Caco-2 (cell line): ENCODE measurements at regions not wholly inside any gene's neighbourhood (a gene's known extent, or its start where the extent isn't known, plus 50 kb on each side); places are given as distances from the start of the nearest gene placed in this dataset.

Experiments used
- BruUV-seq: library from RNA; stranded (reverse); fragments of 400-500 nt; replicated peaks from 2 replicates; lab custom pipeline; 2021; lab: Mats Ljungman, UMichigan
- CTCF ChIA-PET: fragments of 300-600 bp; sonication (Branson Sonifier 250); formaldehyde crosslinking; loops from one replicate; lab custom pipeline; 2022; ENCODE audit warnings: antibody characterized with exemption; lab: Charles Lee
- POLR2A ChIA-PET: fragments of 300-600 bp; sonication (Branson Sonifier 250); formaldehyde crosslinking; loops from one replicate; lab custom pipeline; 2022; ENCODE audit warnings: antibody characterized with exemption; lab: Charles Lee
- DNase-seq, 2 experiments: peaks; one replicate each; pipeline versions ENCODE4 v3.0.0 to v3.0.0-alpha.2; 2020 to 2022
- H3K27me3 ChIP-seq: replicated peaks from 2 replicates; pipeline ENCODE4 v1.6.0; 2011; ENCODE audit warnings: low read length; ENCODE audit not compliant: control insufficient read depth, insufficient read depth
- H3K36me3 ChIP-seq: 2 replicates; pipeline ENCODE4 v1.5.1; 2011; ENCODE audit warnings: low read length; ENCODE audit not compliant: control insufficient read depth, insufficient read depth
- H3K4me1 ChIP-seq: fragments of 250-450 bp; sonication (Bioruptor Pico); 2 replicates; pipeline ENCODE4 v1.5.1; 2020; ENCODE audit warnings: mild to moderate bottlenecking
- H3K4me3 ChIP-seq: 2 replicates; pipeline ENCODE4 v1.5.1; 2011; ENCODE audit warnings: low read depth, mild to moderate bottlenecking, control low read depth, low read length
- H3K9me3 ChIP-seq: fragments of 250-450 bp; sonication (Bioruptor Pico); 2 replicates; pipeline ENCODE4 v1.5.1; 2020; ENCODE audit warnings: mild to moderate bottlenecking, moderate library complexity
- H3K27ac Mint-ChIP-seq: one replicate; pipeline ENCODE4 v1.8.0; 2022; ENCODE audit warnings: mixed read lengths; ENCODE audit not compliant: unreplicated experiment
- H3K27me3 Mint-ChIP-seq: one replicate; pipeline ENCODE4 v1.8.0; 2022; ENCODE audit warnings: mixed read lengths; ENCODE audit not compliant: insufficient read depth, unreplicated experiment
- H3K36me3 Mint-ChIP-seq: one replicate; pipeline ENCODE4 v1.8.0; 2022; ENCODE audit warnings: mild to moderate bottlenecking, mixed read lengths; ENCODE audit not compliant: insufficient read depth, unreplicated experiment
- H3K4me1 Mint-ChIP-seq: one replicate; pipeline ENCODE4 v1.8.0; 2022; ENCODE audit warnings: low read depth, mixed read lengths; ENCODE audit not compliant: unreplicated experiment
- H3K4me3 Mint-ChIP-seq: one replicate; pipeline ENCODE4 v1.8.0; 2022; ENCODE audit warnings: mild to moderate bottlenecking, moderate library complexity, mixed read lengths; ENCODE audit not compliant: unreplicated experiment
- H3K9me3 Mint-ChIP-seq: one replicate; pipeline ENCODE4 v1.8.0; 2022; ENCODE audit warnings: mixed read lengths; ENCODE audit not compliant: unreplicated experiment
- intact Hi-C: fragments of 100-400 bp; cut with micrococcal nuclease; formaldehyde crosslinking; loops from one replicate; pipeline ENCODE4 v1.10.0; 2022; ENCODE audit not compliant: unreplicated experiment
- TF ChIP-seq, protein P1 (sequence below), 2 experiments: fragments of 200-600 bp in 1 of 2; IDR thresholded peaks; 1 replicate in 1 of 2; 2 replicates in 1 of 2; pipeline versions ENCODE4 v1.5.1 to v1.8.0; 2011 to 2022; ENCODE audit warnings: antibody characterized with exemption in 1 of 2, control low read depth in 1 of 2, inconsistent platforms in 1 of 2, low read depth in 1 of 2, low read length in 1 of 2, mild to moderate bottlenecking in 1 of 2, moderate library complexity in 1 of 2; ENCODE audit not compliant: insufficient read depth in 1 of 2, severe bottlenecking in 1 of 2, unreplicated experiment in 1 of 2

DNA sequence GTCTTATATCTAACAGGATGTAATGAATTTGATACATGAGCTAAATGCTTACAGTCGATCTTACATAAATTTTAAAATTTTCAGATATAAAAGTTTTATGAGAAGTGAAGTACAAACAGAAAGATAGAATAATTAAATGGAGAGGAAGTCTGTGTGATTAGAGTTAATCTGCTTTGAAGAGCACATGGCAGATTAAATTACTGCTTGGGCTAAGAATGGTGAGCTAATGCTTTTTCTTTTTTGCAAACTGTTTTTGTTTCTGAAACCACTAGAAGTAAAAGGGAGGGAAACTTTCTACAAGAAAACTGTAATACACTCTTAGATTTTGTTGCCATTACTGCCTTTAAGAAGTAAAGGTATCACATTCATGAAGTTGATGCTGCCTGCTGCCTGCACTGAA, 96.3 kb upstream of the SPRY2 start:
- intact Hi-C loops: no loop called here
- CTCF ChIA-PET: no interaction called here

DNA sequence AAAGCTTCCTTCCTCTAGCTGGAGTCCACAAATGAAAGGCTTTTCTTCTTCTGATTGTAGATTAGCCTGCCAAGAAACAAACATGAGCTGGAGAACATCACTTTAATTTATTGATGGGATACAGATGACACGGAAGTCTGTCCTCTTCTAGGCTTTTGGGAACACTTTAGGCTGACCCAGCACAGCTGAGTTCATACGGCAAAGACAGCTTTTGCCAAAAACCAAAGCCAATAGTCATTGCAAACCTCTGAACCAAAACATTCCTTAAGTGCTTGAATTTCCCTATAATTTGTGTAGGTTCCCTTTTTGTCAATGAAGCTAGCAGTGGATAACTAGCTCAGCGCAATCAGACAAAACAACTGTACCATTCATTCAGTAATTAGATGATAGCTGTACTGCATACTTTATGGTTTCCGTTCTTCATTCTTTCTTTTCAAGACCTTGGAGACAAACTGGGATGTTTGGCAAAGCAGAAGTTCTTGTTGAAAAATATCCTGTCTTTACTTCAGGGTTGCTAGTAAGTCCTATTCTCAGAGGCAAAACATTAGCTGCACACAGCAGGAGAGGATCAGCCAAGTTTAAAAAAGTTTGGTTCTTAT, 95.7 kb upstream of the SPRY2 start:
- no peaks in the 10 kb centered on the region for H3K36me3 ChIP-seq
- DNase-seq: no peak
- H3K27me3 ChIP-seq: no peaks in the 10 kb centered on the region
- intact Hi-C loops: no loop called here
- no peak overlapping the region for H3K4me3 ChIP-seq
- TF ChIP-seq, protein P1, sequence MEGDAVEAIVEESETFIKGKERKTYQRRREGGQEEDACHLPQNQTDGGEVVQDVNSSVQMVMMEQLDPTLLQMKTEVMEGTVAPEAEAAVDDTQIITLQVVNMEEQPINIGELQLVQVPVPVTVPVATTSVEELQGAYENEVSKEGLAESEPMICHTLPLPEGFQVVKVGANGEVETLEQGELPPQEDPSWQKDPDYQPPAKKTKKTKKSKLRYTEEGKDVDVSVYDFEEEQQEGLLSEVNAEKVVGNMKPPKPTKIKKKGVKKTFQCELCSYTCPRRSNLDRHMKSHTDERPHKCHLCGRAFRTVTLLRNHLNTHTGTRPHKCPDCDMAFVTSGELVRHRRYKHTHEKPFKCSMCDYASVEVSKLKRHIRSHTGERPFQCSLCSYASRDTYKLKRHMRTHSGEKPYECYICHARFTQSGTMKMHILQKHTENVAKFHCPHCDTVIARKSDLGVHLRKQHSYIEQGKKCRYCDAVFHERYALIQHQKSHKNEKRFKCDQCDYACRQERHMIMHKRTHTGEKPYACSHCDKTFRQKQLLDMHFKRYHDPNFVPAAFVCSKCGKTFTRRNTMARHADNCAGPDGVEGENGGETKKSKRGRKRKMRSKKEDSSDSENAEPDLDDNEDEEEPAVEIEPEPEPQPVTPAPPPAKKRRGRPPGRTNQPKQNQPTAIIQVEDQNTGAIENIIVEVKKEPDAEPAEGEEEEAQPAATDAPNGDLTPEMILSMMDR (IDR thresholded peaks at IDR 0.05; ENCODE audit: insufficient read depth in 1 of 2, low read depth in 1 of 2, low read length in 1 of 2, severe bottlenecking in 1 of 2, unreplicated experiment in 1 of 2): no peak
- H3K4me3 Mint-ChIP-seq: no peak overlapping the region
- BruUV-seq: no TSS peak
- POLR2A ChIA-PET: no interaction called here
- H3K4me1 ChIP-seq: 0 out of 2 replicates have a peak, but pooled peaks cover 8% of the 10 kb centered on the region
- H3K9me3 Mint-ChIP-seq: peaks cover 9% of the 10 kb centered on the region
- H3K4me1 Mint-ChIP-seq: no peaks in the 10 kb centered on the region
- no peaks in the 10 kb centered on the region for H3K9me3 ChIP-seq
- no peaks in the 10 kb centered on the region for H3K36me3 Mint-ChIP-seq
- peaks cover 6% of the 10 kb centered on the region for H3K27me3 Mint-ChIP-seq
- H3K27ac Mint-ChIP-seq: no peak overlapping the region
- CTCF ChIA-PET: no interaction called here

More for the DNA sequence above, 96.3 kb upstream of the SPRY2 start:
- Mint-ChIP-seq H3K27ac (no peak overlapping the region), H3K4me3 (no peak overlapping the region), H3K9me3 (peaks cover 9% of the 10 kb centered on the region), H3K27me3 (peaks cover 12% of the 10 kb centered on the region), H3K4me1 (no peaks in the 10 kb centered on the region), H3K36me3 (no peaks in the 10 kb centered on the region)
- no TSS peak for BruUV-seq
- 0 out of 2 replicates have a peak, but pooled peaks cover 8% of the 10 kb centered on the region for H3K4me1 ChIP-seq
- POLR2A ChIA-PET: no interaction called here
- TF ChIP-seq, protein P1 (IDR thresholded peaks at IDR 0.05; ENCODE audit: insufficient read depth in 1 of 2, low read depth in 1 of 2, low read length in 1 of 2, severe bottlenecking in 1 of 2, unreplicated experiment in 1 of 2): no peak
- H3K9me3 ChIP-seq: no peaks in the 10 kb centered on the region
- H3K27me3 ChIP-seq: no peaks in the 10 kb centered on the region
- H3K36me3 ChIP-seq: no peaks in the 10 kb centered on the region
- no peak overlapping the region for H3K4me3 ChIP-seq
- DNase-seq: no peak

DNA sequence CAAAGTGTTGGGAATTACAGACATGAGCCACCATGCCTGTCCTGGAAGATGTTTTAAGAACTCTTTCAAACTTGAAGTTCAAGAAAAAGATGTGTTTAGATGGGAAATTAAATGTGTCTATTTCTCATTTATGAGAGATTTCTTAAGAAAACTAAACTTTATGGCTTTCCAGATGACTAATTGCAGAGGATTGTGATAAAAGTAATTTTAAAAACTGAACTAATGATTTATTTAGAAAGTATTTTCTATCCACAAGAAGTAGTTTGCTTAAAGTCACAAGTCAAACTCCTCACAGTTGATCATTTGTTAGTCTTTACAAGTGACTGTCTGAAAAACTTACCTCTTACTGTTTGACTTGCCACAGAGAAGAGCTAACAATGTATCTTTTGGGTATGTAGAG, 89.6 kb upstream of the SPRY2 start:
- Histone ChIP-seq H3K27me3 (no peaks in the 10 kb centered on the region), H3K4me1 (0 out of 2 replicates have a peak, but pooled peaks cover 8% of the 10 kb centered on the region), H3K36me3 (no peaks in the 10 kb centered on the region), H3K4me3 (no peak overlapping the region), H3K9me3 (no peaks in the 10 kb centered on the region)
- H3K27ac Mint-ChIP-seq: no peak overlapping the region
- H3K4me1 Mint-ChIP-seq: no peaks in the 10 kb centered on the region
- CTCF ChIA-PET: no interaction called here
- H3K4me3 Mint-ChIP-seq: no peak overlapping the region
- H3K9me3 Mint-ChIP-seq: peaks cover 9% of the 10 kb centered on the region
- POLR2A ChIA-PET: no interaction called here
- no TSS peak for BruUV-seq
- intact Hi-C loops: no loop called here
- peaks cover 2% of the 10 kb centered on the region for H3K27me3 Mint-ChIP-seq
- TF ChIP-seq, protein P1 (IDR thresholded peaks at IDR 0.05; ENCODE audit: insufficient read depth in 1 of 2, low read depth in 1 of 2, low read length in 1 of 2, severe bottlenecking in 1 of 2, unreplicated experiment in 1 of 2): no peak
- no peak for DNase-seq
- H3K36me3 Mint-ChIP-seq: no peaks in the 10 kb centered on the region
